Inferior parietal cortex (tissue), 1 donor: ENCODE measurements at regions not wholly inside any gene's neighbourhood (a gene's known extent, or its start where the extent isn't known, plus 50 kb on each side); places are given as distances from the start of the nearest gene placed in this dataset.

Experiments used
- DNase-seq: peaks from one replicate; pipeline ENCODE4 v3.0.0-alpha.2; 2016; ENCODE audit errors: extremely low spot score

DNA sequence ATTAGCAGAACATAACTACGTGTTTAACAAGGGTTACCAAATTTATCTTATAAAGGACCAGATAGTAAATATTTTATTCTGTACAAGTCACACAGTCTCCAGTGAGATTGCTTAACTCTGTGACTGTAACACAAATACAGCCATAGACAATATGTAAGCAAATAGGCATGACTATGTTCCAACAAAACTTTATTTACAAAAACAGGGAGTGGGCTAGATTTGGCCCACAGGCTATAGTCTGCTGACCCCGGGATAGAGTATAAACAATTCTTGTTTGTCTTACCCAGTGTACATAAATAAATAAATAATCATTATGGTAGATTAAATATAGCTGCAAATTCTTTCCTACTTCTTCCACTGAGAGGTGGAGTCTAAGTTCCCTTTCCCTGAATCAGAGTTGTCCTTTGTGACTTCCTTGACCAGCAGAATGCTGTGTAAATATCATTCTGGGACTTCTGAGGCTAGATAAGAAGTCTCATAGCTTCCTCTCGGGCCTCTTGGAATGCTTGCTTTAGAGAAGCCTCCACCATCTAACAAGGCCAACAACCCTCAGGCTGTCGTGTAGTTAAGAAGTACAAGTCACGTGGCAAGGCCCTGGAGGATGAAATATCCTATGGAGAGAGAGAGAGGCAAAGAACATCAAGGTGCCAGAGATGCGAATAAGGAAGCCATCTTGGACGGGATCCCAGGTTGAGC, 59.1 kb upstream of the TMEM244 start:
- DNase-seq, result no peak

DNA sequence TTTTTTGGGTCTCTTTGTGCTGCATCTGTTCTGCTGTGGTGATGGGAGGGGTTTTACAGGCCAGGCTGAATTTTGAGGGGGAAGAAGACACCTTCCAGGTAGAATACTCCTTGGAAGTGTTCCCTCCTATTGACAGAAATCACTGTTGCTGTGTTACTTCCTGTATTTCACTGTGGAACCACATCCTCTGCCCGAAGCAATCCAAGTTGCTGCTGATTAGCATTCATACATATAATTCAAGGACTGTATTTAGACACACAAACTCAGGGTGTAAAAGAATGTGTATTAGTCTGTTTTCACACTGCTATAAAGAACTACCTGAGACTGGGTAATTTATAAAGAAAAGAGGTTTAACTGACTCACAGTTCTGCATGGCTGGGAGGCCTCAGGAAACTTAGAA, 50.6 kb upstream of the TMEM244 start:
- DNase-seq, result no peak
